Hematopoietic multipotent progenitor cell treated with erythropoietin and hydrocortisone succinate and interleukin-3 and kit ligand, for 4 days (in vitro differentiated cells): ENCODE measurements at regions not wholly inside any gene's neighbourhood (a gene's known extent, or its start where the extent isn't known, plus 50 kb on each side); places are given as distances from the start of the nearest gene placed in this dataset.

Experiments used
- DNase-seq: peaks from one replicate; pipeline ENCODE4 v3.0.0-alpha.2; 2015

- no peak for DNase-seq
These were observed 159.9 kb downstream of the PCDH7 start for GRCh38 chr4:30879855-30880598.

GRCh38 chr4:30881985-30882384 is 161.8 kb downstream of the PCDH7 start:
- no peak for DNase-seq

- DNase-seq = no peak
These were observed 162.3 kb downstream of the PCDH7 start for GRCh38 chr4:30882443-30882842.

GRCh38 chr4:30882995-30883675 is 163.0 kb downstream of the PCDH7 start:
- DNase-seq = no peak

GRCh38 chr4:30901461-30902451 is 181.6 kb downstream of the PCDH7 start:
- no peak for DNase-seq

- no peak for DNase-seq
These were observed 183.5 kb downstream of the PCDH7 start for GRCh38 chr4:30903502-30904214.

- DNase-seq = no peak
These were observed 184.0 kb downstream of the PCDH7 start for GRCh38 chr4:30904215-30904555.

GRCh38 chr4:30904588-30904987 is 184.4 kb downstream of the PCDH7 start:
- DNase-seq = no peak

- DNase-seq = no peak
These were observed 192.0 kb downstream of the PCDH7 start for GRCh38 chr4:30912098-30912714.

- no peak for DNase-seq
These were observed 196.4 kb downstream of the PCDH7 start for GRCh38 chr4:30916337-30917274.

GRCh38 chr4:30917946-30918345 is 197.8 kb downstream of the PCDH7 start:
- no peak for DNase-seq

- no peak for DNase-seq
These were observed 199.3 kb downstream of the PCDH7 start for GRCh38 chr4:30919458-30919857.

GRCh38 chr4:30920043-30920442 is 199.9 kb downstream of the PCDH7 start:
- no peak for DNase-seq

GRCh38 chr4:30922625-30923024 is 202.5 kb downstream of the PCDH7 start:
- DNase-seq = no peak

- DNase-seq = no peak
These were observed 204.3 kb downstream of the PCDH7 start for GRCh38 chr4:30924495-30924894.

- no peak for DNase-seq
These were observed 209.5 kb downstream of the PCDH7 start for GRCh38 chr4:30929649-30930048.

GRCh38 chr4:30930276-30930675 is 210.1 kb downstream of the PCDH7 start:
- no peak for DNase-seq

- no peak for DNase-seq
These were observed 212.4 kb downstream of the PCDH7 start for GRCh38 chr4:30932581-30932980.

- DNase-seq = no peak
These were observed 218.9 kb downstream of the PCDH7 start for GRCh38 chr4:30939069-30939468.

- no peak for DNase-seq
These were observed 219.5 kb downstream of the PCDH7 start for GRCh38 chr4:30939684-30940083.

GRCh38 chr4:30941641-30942040 is 221.5 kb downstream of the PCDH7 start:
- DNase-seq = no peak
